H1 (cell line): ENCODE measurements at regions not wholly inside any gene's neighbourhood (a gene's known extent, or its start where the extent isn't known, plus 50 kb on each side); places are given as distances from the start of the nearest gene placed in this dataset.

Source experiments
- BACH1 ChIP-seq: IDR thresholded peaks from 2 replicates; pipeline ENCODE4 v1.6.1; 2012; ENCODE audit warnings: low read length, improper control_type of control experiment
- CBX5 ChIP-seq: fragments of 300-800, 300-1000 bp; sonication (generic); IDR thresholded peaks from 2 replicates; pipeline ENCODE4 v1.7.1; 2016; ENCODE audit warnings: antibody characterized with exemption, low read length, low read depth
- KDM1A ChIP-seq: fragments of 200-600, 300-600 bp; sonication (generic); IDR thresholded peaks from 2 replicates; pipeline ENCODE4 v1.7.1; 2016; ENCODE audit warnings: mild to moderate bottlenecking, low read length, borderline replicate concordance
- KDM5A ChIP-seq: fragments of 200-600 bp; IDR thresholded peaks from 2 replicates; pipeline ENCODE4 v1.7.1; 2012; ENCODE audit warnings: mild to moderate bottlenecking, low read length, inconsistent platforms, mixed read lengths
- SIRT6 ChIP-seq: IDR thresholded peaks from one replicate; pipeline ENCODE4 v1.7.1; 2012; ENCODE audit warnings: low read length, inconsistent platforms
- TAF1 ChIP-seq: IDR thresholded peaks from 2 replicates; pipeline ENCODE4 v1.6.1; 2011; ENCODE audit warnings: mild to moderate bottlenecking, low read depth, low read length
- TEAD4 ChIP-seq: IDR thresholded peaks from 2 replicates; pipeline ENCODE4 v1.6.1; 2012; ENCODE audit warnings: low read depth, low read length, inconsistent platforms, mixed read lengths
- ZNF274 ChIP-seq: IDR thresholded peaks from 2 replicates; pipeline ENCODE4 v1.7.0; 2012; ENCODE audit warnings: low read length, borderline replicate concordance; ENCODE audit errors: extremely low read depth
- TF ChIP-seq, protein P1 (sequence below): fragments of 300-600 bp; sonication (generic); IDR thresholded peaks from 2 replicates; pipeline ENCODE4 v1.7.1; 2012; ENCODE audit warnings: low read length, moderate library complexity, mild to moderate bottlenecking, inconsistent platforms; ENCODE audit not compliant: insufficient replicate concordance

DNA sequence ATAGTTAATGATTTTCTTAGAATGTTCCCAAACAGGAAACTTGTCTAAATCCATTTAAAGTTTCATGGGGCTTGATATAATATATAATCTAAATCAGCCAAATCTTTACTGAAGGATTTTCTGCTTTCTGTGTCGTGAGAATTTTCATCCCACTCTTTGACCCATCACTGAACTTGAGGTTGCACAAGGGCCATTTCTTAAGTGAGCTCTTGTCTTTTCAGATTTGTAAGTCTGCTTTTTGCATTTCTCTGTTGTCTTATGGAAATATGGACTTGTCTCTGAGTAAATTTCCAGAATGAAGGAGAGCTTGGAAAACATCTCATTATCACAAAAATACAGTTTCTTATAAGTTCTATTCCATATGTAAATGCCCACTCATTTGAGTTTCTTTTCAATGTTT is 149.2 kb upstream of the ARRDC3 start (continued):
- TF ChIP-seq, protein P1, sequence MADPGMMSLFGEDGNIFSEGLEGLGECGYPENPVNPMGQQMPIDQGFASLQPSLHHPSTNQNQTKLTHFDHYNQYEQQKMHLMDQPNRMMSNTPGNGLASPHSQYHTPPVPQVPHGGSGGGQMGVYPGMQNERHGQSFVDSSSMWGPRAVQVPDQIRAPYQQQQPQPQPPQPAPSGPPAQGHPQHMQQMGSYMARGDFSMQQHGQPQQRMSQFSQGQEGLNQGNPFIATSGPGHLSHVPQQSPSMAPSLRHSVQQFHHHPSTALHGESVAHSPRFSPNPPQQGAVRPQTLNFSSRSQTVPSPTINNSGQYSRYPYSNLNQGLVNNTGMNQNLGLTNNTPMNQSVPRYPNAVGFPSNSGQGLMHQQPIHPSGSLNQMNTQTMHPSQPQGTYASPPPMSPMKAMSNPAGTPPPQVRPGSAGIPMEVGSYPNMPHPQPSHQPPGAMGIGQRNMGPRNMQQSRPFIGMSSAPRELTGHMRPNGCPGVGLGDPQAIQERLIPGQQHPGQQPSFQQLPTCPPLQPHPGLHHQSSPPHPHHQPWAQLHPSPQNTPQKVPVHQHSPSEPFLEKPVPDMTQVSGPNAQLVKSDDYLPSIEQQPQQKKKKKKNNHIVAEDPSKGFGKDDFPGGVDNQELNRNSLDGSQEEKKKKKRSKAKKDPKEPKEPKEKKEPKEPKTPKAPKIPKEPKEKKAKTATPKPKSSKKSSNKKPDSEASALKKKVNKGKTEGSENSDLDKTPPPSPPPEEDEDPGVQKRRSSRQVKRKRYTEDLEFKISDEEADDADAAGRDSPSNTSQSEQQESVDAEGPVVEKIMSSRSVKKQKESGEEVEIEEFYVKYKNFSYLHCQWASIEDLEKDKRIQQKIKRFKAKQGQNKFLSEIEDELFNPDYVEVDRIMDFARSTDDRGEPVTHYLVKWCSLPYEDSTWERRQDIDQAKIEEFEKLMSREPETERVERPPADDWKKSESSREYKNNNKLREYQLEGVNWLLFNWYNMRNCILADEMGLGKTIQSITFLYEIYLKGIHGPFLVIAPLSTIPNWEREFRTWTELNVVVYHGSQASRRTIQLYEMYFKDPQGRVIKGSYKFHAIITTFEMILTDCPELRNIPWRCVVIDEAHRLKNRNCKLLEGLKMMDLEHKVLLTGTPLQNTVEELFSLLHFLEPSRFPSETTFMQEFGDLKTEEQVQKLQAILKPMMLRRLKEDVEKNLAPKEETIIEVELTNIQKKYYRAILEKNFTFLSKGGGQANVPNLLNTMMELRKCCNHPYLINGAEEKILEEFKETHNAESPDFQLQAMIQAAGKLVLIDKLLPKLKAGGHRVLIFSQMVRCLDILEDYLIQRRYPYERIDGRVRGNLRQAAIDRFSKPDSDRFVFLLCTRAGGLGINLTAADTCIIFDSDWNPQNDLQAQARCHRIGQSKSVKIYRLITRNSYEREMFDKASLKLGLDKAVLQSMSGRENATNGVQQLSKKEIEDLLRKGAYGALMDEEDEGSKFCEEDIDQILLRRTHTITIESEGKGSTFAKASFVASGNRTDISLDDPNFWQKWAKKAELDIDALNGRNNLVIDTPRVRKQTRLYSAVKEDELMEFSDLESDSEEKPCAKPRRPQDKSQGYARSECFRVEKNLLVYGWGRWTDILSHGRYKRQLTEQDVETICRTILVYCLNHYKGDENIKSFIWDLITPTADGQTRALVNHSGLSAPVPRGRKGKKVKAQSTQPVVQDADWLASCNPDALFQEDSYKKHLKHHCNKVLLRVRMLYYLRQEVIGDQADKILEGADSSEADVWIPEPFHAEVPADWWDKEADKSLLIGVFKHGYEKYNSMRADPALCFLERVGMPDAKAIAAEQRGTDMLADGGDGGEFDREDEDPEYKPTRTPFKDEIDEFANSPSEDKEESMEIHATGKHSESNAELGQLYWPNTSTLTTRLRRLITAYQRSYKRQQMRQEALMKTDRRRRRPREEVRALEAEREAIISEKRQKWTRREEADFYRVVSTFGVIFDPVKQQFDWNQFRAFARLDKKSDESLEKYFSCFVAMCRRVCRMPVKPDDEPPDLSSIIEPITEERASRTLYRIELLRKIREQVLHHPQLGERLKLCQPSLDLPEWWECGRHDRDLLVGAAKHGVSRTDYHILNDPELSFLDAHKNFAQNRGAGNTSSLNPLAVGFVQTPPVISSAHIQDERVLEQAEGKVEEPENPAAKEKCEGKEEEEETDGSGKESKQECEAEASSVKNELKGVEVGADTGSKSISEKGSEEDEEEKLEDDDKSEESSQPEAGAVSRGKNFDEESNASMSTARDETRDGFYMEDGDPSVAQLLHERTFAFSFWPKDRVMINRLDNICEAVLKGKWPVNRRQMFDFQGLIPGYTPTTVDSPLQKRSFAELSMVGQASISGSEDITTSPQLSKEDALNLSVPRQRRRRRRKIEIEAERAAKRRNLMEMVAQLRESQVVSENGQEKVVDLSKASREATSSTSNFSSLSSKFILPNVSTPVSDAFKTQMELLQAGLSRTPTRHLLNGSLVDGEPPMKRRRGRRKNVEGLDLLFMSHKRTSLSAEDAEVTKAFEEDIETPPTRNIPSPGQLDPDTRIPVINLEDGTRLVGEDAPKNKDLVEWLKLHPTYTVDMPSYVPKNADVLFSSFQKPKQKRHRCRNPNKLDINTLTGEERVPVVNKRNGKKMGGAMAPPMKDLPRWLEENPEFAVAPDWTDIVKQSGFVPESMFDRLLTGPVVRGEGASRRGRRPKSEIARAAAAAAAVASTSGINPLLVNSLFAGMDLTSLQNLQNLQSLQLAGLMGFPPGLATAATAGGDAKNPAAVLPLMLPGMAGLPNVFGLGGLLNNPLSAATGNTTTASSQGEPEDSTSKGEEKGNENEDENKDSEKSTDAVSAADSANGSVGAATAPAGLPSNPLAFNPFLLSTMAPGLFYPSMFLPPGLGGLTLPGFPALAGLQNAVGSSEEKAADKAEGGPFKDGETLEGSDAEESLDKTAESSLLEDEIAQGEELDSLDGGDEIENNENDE = no peak
- TF ChIP-seq TAF1 (no peak), CBX5 (no peak), SIRT6 (no peak), KDM5A (no peak), KDM1A (no peak), TEAD4 (no peak), ZNF274 (no peak), BACH1 (no peak)
- TF ChIP-seq, all 59 proteins: peak for 0
